OCI-M1 (cell line): ENCODE measurements at regions not wholly inside any gene's neighbourhood (a gene's known extent, or its start where the extent isn't known, plus 50 kb on each side); places are given as distances from the start of the nearest gene placed in this dataset.

Experiments used
- DNase-seq: peaks from one replicate; lab custom pipeline; 2025; lab: John Stamatoyannopoulos, UW

GRCh38 chr5:169354263-169354662 lies 53.3 kb upstream of the SLIT3 start:
- no peak for DNase-seq

- no peak for DNase-seq
Observed at GRCh38 chr5:169352901-169353300, 52.0 kb upstream of the SLIT3 start.

GRCh38 chr5:169351721-169352120 lies 50.8 kb upstream of the SLIT3 start:
- no peak for DNase-seq

GRCh38 chr5:169350759-169351240 lies 49.9 kb upstream of the SLIT3 start:
- no peak for DNase-seq
